ENCODE measurements at regions not wholly inside any gene's neighbourhood (a gene's known extent, or its start where the extent isn't known, plus 50 kb on each side); places are given as distances from the start of the nearest gene placed in this dataset.
"Not testable (repeated sequence)": the region's sequence is repeated elsewhere in the genome, so short reads cannot be mapped to it uniquely, and the experiment has no call there.

GRCh38 chr3:16075647-16076046, 98.8 kb upstream of the GALNT15 start:
- CTCF ChIA-PET = no interaction called here
- no peak for TF ChIP-seq SP1 (IDR thresholded peaks at IDR 0.05)
- no peak for TF ChIP-seq FOXA1 (IDR thresholded peaks at IDR 0.05)
- no peak for TF ChIP-seq PKNOX1 (IDR thresholded peaks at IDR 0.05)
- TF ChIP-seq FOXK2 (IDR thresholded peaks at IDR 0.05) = no peak
- no peak for TF ChIP-seq HDGF (IDR thresholded peaks at IDR 0.05; ENCODE audit: borderline replicate concordance)
- no peak for TF ChIP-seq SUZ12 (IDR thresholded peaks at IDR 0.05)
- no peak for TF ChIP-seq TARDBP (IDR thresholded peaks at IDR 0.05)
- TF ChIP-seq ZNF384 (IDR thresholded peaks at IDR 0.05) = no peak
- no peak for TF ChIP-seq ARNT (IDR thresholded peaks at IDR 0.05)
- no peak for DNase-seq (ENCODE audit: extremely low spot score)
- POLR2A ChIA-PET = no interaction called here

DNA sequence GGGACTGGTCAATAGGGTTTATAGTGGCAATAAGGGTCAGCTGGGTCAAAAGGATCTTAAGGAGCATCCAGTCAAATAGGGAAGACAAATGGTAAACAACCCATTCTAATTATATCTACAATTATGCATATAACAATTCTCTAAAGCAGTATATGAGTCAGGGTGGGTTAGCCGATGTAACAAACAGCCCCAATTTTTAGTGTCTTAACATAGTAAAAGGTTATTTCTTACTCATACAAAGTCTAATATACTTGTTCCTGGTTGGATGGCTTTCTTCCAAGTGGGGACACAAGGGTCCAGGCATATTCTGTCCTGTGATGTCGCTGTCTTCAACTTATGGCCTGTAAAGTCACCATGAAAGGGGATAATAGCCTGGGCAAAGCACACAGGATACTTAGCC, 97.9 kb upstream of the GALNT15 start:
- ChIA-PET POLR2A (no interaction called here), CTCF (no interaction called here)
- no peak for TF ChIP-seq SUZ12 (IDR thresholded peaks at IDR 0.05)
- no peak for TF ChIP-seq BHLHE40 (IDR thresholded peaks at IDR 0.05; ENCODE audit: borderline replicate concordance)
- no peak for TF ChIP-seq HDGF (IDR thresholded peaks at IDR 0.05; ENCODE audit: borderline replicate concordance)
- no peak for TF ChIP-seq SP1 (IDR thresholded peaks at IDR 0.05)
- TF ChIP-seq FOXM1 (IDR thresholded peaks at IDR 0.05; ENCODE audit: borderline replicate concordance) = no peak
- no peak for TF ChIP-seq ARNT (IDR thresholded peaks at IDR 0.05)
- TF ChIP-seq FOXA1 (IDR thresholded peaks at IDR 0.05) = no peak
- no peak for TF ChIP-seq PKNOX1 (IDR thresholded peaks at IDR 0.05)
- no peak for TF ChIP-seq L3MBTL2 (conservative IDR thresholded peaks at IDR 0.05)
- no peak for DNase-seq (ENCODE audit: extremely low spot score)

DNA sequence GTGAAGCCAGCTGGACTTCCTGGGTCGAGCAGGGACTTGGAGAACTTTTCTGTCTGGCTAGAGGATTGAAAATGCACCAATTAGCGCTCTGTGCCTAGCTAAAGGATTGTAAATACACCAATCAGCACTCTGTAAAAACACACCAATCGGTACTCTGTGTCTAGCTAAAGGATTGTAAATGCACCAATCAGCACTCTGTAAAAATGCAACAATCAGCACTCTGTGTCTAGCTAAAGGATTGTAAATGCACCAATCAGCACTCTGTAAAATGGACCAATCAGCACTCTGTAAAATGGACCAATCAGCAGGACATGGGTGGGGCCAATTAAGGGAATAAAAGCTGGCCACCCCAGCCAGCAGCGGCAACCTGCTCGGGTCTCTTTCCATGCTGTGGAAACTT, 97.3 kb upstream of the GALNT15 start:
- POLR2A ChIA-PET; CTCF ChIA-PET; DNase-seq (ENCODE audit: extremely low spot score): not testable (repeated sequence)

- POLR2A ChIA-PET; DNase-seq (ENCODE audit: extremely low spot score); CTCF ChIA-PET: not testable (repeated sequence)
Measured at GRCh38 chr3:16077681-16078080, 96.8 kb upstream of the GALNT15 start.

DNA sequence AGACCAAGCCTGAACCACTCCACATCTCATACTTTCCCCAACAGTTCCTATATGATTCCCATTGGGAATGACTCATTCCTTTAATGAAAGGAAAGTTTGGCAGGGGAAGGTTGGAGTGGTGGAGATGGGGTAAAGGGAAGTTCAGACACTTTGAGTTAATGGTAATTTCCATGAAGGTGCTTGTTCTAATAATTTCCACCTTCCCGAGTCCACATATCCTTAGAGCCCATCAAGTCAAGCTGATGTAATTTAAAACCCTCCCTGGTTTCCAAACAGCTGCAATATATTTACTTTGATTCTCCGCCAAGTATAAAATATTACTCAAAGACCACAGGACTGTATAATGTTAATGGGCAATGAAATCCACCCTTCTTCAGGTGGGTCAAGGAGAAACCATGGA, 95.0 kb upstream of the GALNT15 start:
- ChIA-PET POLR2A (no interaction called here), CTCF (no interaction called here)
- DNase-seq (ENCODE audit: extremely low spot score) = no peak
- TF ChIP-seq PKNOX1 (IDR thresholded peaks at IDR 0.05) (no peak), CTBP1 (IDR thresholded peaks at IDR 0.05; ENCODE audit: borderline replicate concordance) (no peak), HDGF (IDR thresholded peaks at IDR 0.05; ENCODE audit: borderline replicate concordance) (no peak), SP1 (IDR thresholded peaks at IDR 0.05) (no peak), SUZ12 (IDR thresholded peaks at IDR 0.05) (no peak), FOXM1 (IDR thresholded peaks at IDR 0.05; ENCODE audit: borderline replicate concordance) (no peak), ELF4 (IDR thresholded peaks at IDR 0.05) (no peak), L3MBTL2 (conservative IDR thresholded peaks at IDR 0.05) (no peak), FOXA1 (IDR thresholded peaks at IDR 0.05) (no peak), BHLHE40 (IDR thresholded peaks at IDR 0.05; ENCODE audit: borderline replicate concordance) (no peak), FOXK2 (IDR thresholded peaks at IDR 0.05) (no peak), NFRKB (IDR thresholded peaks at IDR 0.05) (no peak), ZNF384 (IDR thresholded peaks at IDR 0.05) (no peak), TARDBP (IDR thresholded peaks at IDR 0.05) (no peak), ARNT (IDR thresholded peaks at IDR 0.05) (no peak), LEF1 (IDR thresholded peaks at IDR 0.05; ENCODE audit: borderline replicate concordance) (no peak)

- no peak for DNase-seq (ENCODE audit: extremely low spot score)
- ChIA-PET CTCF (no interaction called here), POLR2A (no interaction called here)
- TF ChIP-seq NFRKB (IDR thresholded peaks at IDR 0.05) (no peak), LEF1 (IDR thresholded peaks at IDR 0.05; ENCODE audit: borderline replicate concordance) (no peak), CTBP1 (IDR thresholded peaks at IDR 0.05; ENCODE audit: borderline replicate concordance) (no peak), FOXM1 (IDR thresholded peaks at IDR 0.05; ENCODE audit: borderline replicate concordance) (no peak), BHLHE40 (IDR thresholded peaks at IDR 0.05; ENCODE audit: borderline replicate concordance) (no peak), SUZ12 (IDR thresholded peaks at IDR 0.05) (no peak), HDGF (IDR thresholded peaks at IDR 0.05; ENCODE audit: borderline replicate concordance) (no peak), TARDBP (IDR thresholded peaks at IDR 0.05) (no peak)
Measured at GRCh38 chr3:16081661-16082060, 92.8 kb upstream of the GALNT15 start.

GRCh38 chr3:16084887-16085286, 89.6 kb upstream of the GALNT15 start:
- CTCF ChIA-PET = no interaction called here
- DNase-seq (ENCODE audit: extremely low spot score) = no peak
- TF ChIP-seq CTBP1 (IDR thresholded peaks at IDR 0.05; ENCODE audit: borderline replicate concordance) (no peak), PKNOX1 (IDR thresholded peaks at IDR 0.05) (0 out of 2 replicates have a peak, but pooled peaks have one; percentile 9)
- POLR2A ChIA-PET = no interaction called here

All from HEK293T (cell line).